SW480 (cell line): ENCODE measurements at regions not wholly inside any gene's neighbourhood (a gene's known extent, or its start where the extent isn't known, plus 50 kb on each side); places are given as distances from the start of the nearest gene placed in this dataset.

Source experiments
- DNase-seq: peaks from one replicate; pipeline ENCODE4 v3.0.0-alpha.2; 2016; ENCODE audit warnings: low spot score

DNA sequence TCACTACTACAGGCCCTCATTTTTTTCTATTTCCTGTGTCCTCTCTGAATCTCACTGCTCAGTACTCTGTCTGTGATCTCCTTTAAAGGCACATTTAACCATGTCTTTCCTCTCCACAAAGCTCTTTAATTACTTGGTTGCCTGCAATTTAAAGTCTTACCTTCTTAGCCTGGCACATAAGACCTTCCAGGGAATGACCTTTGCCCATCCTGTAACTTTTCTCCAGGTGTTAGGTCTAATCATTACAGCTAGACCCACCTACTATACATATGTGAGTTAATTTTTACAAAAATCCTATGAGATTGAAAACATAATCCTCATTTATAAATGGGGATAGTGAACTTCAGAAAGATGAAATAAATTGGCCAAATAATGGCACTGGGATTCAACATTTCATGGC, 244.1 kb upstream of the RHOBTB1 start:
- no peak for DNase-seq

DNA sequence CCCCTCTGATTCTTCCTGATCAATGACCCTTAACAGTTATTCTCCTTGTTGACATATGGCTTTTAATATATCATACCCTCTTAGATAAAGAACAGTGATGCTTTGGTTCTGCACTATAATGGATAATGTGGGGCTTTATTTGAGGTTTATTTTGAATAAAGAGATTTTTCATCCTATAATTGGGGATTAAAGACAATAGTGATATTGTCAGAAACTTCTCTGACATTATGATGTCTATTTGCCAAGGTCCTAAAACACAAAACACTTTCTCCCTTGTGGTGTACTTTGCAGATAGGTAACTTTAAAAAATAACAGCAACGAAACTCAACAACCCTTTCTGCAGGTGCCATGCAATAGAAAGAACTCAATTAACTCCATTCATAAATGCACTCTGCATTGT, 243.6 kb upstream of the RHOBTB1 start:
- DNase-seq, result no peak

DNA sequence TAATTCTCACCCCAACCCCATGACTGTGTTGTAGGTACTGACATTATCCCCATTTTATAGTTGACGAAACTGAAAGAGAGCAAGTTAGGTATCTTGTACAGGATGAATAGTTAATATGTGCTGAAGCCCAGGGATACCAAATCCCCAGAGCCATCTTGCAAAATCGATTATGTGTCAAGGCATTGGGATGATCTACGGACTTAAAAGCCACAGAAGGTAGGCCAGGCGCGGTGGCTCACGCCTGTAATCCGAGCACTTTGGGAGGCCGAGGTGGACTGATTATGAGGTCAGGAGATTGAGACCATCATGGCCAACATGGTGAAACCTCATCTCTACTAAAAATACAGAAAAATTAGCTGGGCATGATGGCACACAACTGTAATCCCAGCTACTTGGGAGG, 242.4 kb upstream of the RHOBTB1 start:
- DNase-seq, result no peak

DNA sequence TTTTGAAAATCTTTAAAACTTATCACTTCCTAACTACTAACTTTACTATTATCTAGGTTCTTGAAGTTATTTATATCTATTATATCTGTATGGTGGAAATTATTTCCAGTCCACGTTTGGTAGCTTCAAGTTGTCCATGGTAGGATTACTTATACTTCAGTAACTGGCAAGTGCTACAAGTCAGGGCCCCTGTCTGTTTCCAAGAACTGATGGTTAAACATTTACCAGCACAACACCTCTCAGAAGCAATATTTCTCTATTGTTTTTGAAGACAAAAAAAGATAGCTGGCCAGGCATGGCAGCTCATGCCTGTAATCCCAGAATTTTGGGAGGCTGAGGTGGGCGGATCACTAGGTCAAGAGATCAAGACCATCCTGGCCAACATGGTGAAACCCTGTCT, 240.4 kb upstream of the RHOBTB1 start:
- no peak for DNase-seq

- no peak for DNase-seq
These were observed 240.0 kb upstream of the RHOBTB1 start for GRCh38 chr10:61183967-61184366.

DNA sequence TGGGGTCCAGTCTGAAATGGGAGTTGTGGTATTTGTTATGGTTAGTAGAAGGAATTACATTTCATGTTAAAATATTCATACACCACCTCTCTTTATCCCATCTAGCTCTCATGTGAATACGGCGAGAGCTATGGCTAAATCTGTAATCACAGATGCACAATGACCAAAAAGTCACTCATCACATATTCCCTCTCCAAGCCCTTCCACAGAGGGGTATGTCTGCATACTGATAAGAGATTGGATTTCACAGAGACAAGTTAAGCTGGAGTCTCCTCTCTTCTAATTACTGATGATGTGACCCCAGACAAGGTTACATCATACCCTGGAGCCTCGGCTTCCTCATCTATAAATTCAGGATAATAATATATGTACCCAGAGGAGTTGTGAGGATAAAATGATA, 237.8 kb upstream of the RHOBTB1 start:
- DNase-seq, result no peak

DNA sequence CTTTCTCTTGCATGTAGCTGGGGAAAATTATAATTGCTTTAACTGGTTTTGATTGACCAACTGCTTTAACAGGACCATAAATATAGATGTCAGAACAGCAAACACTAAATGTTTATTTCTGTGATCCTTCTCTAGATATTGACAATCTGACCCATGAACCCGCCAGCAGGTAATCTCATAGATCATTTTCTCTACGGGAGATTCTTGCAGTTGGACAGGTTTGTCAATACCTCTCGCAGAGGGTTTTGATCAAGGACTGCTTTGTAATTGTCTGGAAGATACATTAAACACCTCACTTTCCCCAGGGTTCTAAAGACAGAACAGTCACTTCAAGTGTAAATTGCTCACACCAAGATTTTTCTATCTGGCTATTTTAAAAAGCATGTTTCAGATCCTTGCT, 235.8 kb upstream of the RHOBTB1 start:
- no peak for DNase-seq

DNA sequence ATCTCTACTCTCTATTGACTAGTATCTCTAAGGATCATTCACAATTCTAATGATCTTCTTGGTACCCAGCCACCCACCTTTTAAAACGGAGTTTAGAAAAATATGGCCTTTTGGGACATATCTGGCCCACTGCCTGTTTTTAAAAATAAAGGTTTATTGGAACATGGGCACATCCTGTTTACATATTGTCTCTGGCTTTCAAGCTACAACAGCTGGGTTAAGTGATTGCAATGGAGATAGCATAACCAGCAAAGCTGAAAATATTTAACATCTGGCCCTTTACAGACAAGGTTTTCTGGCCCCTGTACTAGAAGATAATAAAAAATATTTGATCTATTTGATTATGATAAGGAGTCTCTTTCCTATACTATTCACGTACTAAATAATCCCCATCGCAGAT, 232.4 kb upstream of the RHOBTB1 start:
- no peak for DNase-seq

DNA sequence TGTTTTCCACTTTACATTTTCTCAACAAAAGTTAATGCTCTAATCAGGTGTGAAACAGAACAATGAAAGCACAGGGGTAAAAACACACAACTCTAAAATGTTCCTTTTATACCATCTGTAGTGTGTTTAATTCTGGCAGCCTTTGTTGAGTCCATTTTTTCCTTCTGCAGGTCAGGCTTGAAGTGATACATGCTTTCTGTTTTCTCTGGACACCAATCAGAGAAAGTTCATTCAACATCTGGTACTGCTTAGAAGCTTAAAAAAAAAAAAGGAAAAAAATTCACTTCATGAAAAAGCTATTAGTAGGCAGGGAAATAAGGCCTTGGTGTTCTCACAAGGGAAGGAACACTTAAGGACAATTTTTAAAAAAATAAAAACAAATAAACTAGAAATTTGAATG, 231.3 kb upstream of the RHOBTB1 start:
- DNase-seq, result no peak

- no peak for DNase-seq
These were observed 229.5 kb upstream of the RHOBTB1 start for GRCh38 chr10:61173450-61173849.

DNA sequence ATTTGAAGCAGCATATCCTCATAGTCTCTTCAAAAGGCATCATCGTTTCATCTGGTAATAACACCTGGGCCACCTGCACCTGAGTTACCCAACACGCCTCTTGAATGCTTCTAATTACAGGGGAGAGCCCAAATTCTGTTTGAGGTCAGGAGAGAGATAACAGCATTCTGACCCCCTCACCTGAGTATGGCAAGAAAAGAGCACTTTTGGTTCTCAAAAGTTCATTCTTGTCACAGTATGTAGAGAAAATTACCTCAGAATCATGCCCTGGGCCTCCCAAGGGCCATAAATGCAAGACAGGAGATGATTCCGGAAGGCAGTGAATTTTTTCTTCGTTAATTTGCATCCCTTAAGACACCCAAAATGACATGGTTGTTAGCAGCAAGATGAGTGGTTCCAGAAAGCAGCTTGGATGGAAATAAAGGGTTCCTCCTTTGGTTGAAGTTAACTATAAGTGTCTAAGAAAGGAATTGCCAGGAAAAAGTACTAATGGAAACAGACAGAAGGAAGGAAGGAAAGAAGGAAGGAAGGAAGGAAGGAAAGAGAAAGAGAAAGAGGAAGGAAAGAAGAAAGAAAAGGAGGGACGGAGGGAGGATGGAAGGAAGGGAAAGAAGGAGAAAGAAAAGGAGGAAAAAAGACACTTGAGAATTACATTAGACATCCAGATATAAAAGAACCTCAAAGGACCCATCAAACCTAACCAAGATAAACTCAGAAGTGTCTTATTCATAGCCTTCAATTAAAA, 228.4 kb upstream of the RHOBTB1 start:
- DNase-seq, result no peak

- no peak for DNase-seq
These were observed 226.6 kb upstream of the RHOBTB1 start for GRCh38 chr10:61170594-61170993.

DNA sequence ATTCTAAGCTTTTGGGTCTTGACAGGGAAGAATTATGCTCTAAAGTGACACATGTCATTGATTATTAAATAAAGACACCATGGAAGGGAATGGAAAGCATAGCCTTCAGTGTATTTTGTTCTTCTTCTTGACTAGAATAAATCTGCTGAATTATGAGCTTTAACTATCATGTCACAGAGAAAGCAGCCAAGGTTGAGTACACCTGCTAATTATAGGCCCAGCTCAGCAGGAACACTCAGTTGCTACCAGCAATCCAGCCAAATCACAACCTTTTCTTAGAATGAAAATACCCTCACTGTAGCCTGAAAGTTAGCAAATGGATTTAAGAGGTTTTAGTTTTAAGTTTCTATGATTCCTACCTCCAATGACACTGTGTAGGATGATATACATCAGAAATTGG, 225.3 kb upstream of the RHOBTB1 start:
- no peak for DNase-seq

- DNase-seq, result no peak
These were observed 222.5 kb upstream of the RHOBTB1 start for GRCh38 chr10:61166489-61166888.

DNA sequence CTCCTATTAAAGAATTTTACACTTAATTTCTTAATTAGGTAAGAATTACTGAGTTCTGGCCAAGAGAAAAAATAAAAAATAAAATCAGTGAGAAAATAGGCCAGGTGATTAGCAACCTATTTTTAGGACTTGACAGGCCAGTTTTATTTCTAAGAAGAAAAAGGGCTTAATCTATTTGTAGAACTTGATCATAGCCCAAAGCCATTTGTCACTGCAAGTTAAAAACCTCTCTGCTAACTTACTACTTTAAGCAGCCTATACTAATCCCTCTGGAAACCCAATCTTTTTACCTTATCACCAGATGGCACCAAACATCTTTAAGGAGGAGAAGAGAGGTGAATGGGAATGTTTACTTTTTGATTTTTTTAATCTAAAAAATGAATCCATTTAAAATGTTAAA, 222.1 kb upstream of the RHOBTB1 start:
- no peak for DNase-seq

DNA sequence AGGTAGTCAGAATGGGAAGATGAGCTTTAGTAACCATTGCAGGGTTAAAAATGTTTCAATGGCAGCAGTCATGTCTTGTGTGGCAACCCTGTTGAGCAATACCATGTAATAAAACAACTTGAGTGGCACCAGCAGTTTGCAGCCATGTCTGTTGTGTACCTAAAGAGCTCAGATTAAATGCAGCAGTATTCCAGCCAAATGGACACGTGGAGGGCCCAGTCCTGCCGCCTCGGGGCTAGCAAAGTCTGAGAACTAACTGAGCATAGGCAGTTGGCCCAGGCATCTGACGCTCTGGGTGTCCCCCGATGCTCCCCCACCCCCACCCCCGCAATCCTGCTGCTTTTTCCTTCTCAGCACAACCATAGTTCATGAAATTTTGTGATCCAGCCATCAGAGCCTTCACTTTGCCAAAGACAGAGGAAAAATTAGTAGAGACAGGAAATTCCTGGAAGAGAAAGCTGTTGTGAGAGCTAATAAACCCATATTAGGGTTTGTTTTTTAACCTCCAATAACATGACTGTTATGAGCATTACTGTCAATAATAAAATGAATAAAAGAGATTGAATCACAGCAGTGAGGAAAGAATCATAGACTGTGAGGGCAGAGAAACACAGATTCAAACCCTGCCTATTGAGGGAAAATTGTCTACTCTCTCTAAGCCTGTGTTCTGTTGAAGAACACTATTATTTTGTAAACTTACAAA, 220.6 kb upstream of the RHOBTB1 start:
- no peak for DNase-seq

- DNase-seq, result no peak
These were observed 219.4 kb upstream of the RHOBTB1 start for GRCh38 chr10:61163403-61163802.

DNA sequence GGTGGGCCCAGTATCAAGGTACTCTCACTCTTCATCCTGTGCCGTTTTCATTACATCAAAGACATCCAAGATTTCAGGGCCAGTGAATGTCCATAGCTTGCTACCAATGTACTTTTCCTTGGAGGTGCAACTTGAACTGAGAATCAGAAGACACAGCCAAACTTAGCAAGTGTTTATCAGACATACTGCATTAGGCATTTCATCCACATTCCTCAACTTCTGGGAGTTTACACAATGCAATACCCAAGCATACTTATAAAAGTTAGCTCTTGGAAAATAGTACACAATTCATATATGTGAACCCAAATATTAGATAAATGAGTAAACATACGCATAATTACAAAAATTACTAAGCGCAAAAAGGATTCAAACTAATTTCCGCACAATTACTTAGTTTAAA, 216.3 kb upstream of the RHOBTB1 start:
- DNase-seq, result no peak

DNA sequence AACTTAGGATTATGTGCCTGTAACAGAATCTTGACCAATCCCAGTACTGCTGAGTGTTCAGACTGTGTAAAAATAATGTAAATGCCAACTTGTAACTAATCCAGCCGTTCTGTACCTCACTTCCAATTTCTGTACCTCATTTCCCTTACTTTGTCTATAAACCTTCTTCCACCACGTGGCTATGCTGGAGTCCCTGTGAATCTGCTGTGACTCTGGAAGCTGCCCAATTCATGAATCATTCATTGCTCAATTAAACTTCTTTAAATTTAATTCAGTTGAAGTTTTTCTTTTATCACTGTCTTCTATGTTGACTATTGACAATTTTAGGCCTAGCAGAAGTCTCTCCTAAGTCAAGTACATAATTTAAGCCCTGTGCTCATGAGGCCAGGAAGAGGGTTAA, 215.3 kb upstream of the RHOBTB1 start:
- DNase-seq, result no peak

DNA sequence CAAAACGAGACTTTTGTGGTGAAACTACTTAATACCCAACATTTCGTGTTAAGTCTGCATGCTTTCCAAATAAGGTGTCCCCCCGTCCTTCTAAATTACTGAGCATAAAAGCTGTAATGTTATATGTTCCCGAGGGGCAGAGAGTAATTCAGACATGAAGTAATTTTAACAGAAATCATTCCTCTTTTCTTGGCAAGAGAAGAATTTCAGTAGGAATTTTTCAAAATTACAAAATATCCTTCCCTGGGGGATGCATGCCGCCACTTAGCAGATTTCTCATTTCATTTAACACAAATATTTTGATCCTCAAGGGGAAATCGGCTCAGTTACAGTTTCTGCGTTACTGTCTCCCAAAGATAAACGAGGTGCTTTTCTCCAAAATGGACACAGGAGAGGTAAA, 213.2 kb upstream of the RHOBTB1 start:
- no peak for DNase-seq

DNA sequence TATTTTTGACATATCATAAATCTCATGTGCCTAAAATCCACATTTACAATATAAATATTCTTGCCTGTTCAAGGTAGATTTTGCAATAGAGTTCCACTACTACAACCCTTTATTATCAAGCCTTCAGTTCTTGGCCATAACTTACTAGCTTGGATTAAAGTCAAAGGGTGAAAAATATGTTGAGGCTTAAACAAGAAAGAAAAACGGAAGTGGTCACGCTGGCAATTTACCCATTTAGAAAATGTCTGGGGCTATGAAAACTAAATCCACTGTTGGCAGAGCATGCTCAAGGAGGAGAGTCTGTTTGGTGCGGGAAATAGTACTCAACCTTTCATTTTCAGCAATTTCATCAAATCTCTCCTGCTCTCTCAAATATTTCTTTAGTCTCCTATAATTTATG, 209.8 kb upstream of the RHOBTB1 start:
- no peak for DNase-seq

DNA sequence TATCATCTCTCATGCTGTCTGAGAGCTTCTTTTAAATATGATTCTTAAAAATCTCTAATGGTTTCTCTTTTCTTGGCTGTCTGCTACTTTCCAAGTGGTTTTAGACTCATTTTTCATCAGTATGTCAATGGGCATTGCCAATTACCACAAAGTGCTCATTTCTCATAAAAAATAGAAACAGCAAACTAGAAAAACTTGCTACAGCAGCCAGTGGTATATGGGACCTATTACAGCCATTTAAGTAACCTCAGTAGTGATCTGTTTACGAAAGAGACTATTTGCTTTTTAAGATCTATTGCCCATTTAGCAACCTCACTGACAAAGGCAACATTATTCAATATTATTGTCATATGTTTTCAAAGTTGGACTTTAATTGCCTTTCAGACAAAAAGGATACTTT, 207.1 kb upstream of the RHOBTB1 start:
- DNase-seq, result no peak

DNA sequence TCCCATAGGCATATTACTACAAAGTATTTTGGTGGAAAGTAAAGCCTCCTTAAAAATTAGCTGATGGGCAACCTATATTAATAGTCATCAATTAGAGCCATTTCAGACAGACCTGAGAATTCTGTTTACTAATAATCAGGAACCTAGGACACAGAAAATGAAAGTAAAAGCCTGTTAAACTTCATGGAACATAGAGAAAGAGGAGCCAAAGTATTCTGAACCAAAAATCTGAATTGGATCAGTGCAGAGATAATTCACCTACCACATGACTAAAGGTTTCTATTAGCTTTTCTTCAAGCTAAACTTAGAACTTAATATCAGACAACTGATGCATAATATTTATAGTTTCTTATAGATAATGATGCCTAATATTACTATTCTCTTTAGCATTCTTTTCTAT, 204.5 kb upstream of the RHOBTB1 start:
- no peak for DNase-seq

GRCh38 chr10:61142987-61143386, 199.0 kb upstream of the RHOBTB1 start:
- DNase-seq, result no peak
